Endodermal cell (in vitro differentiated cells): ENCODE measurements at regions not wholly inside any gene's neighbourhood (a gene's known extent, or its start where the extent isn't known, plus 50 kb on each side); places are given as distances from the start of the nearest gene placed in this dataset.

Source experiments
- DNase-seq: peaks from one replicate; pipeline ENCODE4 v3.0.0-alpha.2; 2017
- H3K27ac ChIP-seq: 2 replicates; pipeline ENCODE4 v1.5.1; 2013; ENCODE audit warnings: mild to moderate bottlenecking, low read depth, low read length, moderate library complexity
- H3K27me3 ChIP-seq: 2 replicates; pipeline ENCODE4 v1.6.1; 2013; ENCODE audit warnings: mild to moderate bottlenecking, low read length, moderate library complexity; ENCODE audit not compliant: insufficient read depth, control insufficient read depth, poor library complexity, severe bottlenecking
- H3K36me3 ChIP-seq: 2 replicates; pipeline ENCODE4 v1.7.0; 2013; ENCODE audit warnings: mild to moderate bottlenecking, low read length, moderate library complexity; ENCODE audit not compliant: control insufficient read depth, insufficient read depth
- H3K4me1 ChIP-seq: one replicate; pipeline ENCODE4 v1.7.0; 2013; ENCODE audit warnings: low read length; ENCODE audit not compliant: control insufficient read depth, insufficient read depth
- H3K4me3 ChIP-seq: 2 replicates; pipeline ENCODE4 v1.5.1; 2013; ENCODE audit warnings: mild to moderate bottlenecking, low read length, moderate library complexity
- H3K9ac ChIP-seq: 2 replicates; pipeline ENCODE4 v1.6.1; 2013; ENCODE audit warnings: mild to moderate bottlenecking, low read length, moderate library complexity; ENCODE audit not compliant: poor library complexity, severe bottlenecking; ENCODE audit errors: extremely low read depth
- H3K9me3 ChIP-seq: 2 replicates; pipeline ENCODE4 v1.6.1; 2013; ENCODE audit warnings: mild to moderate bottlenecking, low read length, moderate library complexity; ENCODE audit not compliant: control insufficient read depth
- H3K27ac Mint-ChIP-seq: 2 replicates; pipeline ENCODE4 v1.8.0; 2020; ENCODE audit warnings: mixed read lengths
- H3K27me3 Mint-ChIP-seq: 2 replicates; pipeline ENCODE4 v1.8.0; 2021; ENCODE audit warnings: mild to moderate bottlenecking, mixed read lengths; ENCODE audit not compliant: insufficient read depth
- H3K36me3 Mint-ChIP-seq: 2 replicates; pipeline ENCODE4 v1.8.0; 2020; ENCODE audit warnings: low read depth, mixed read lengths
- H3K4me1 Mint-ChIP-seq: 2 replicates; pipeline ENCODE4 v1.8.0; 2020; ENCODE audit warnings: mixed read lengths
- H3K4me3 Mint-ChIP-seq: 2 replicates; pipeline ENCODE4 v1.8.0; 2020; ENCODE audit warnings: mild to moderate bottlenecking, moderate library complexity, mixed read lengths
- H3K9me3 Mint-ChIP-seq: 2 replicates; pipeline ENCODE4 v1.8.0; 2020; ENCODE audit warnings: mild to moderate bottlenecking, mixed read lengths
- TF ChIP-seq, protein P1 (sequence below): fragments of 200-600 bp; sonication (generic); conservative IDR thresholded peaks from 2 replicates; pipeline ENCODE4 v1.5.0; 2021; ENCODE audit warnings: antibody characterized with exemption, mild to moderate bottlenecking

DNA sequence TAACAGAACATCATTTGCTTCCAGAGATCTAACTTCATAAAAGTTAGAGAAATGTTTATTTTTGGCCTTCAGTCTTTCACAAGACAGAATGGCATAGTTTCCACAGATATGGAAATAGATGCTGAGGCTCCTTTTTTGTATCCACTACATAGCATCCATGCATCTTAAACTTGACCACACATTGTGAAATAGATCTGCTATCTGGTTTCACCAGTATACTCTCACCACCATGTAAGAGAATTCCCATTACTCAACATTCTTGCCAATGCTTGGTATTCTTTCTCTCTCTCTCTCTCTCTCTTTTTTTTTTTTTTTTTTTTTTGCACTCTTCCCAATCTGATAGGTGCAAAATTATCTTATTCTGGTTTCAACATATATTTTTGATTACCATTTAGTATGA is 52.1 kb upstream of the PRMT6 start:
- H3K4me3 Mint-ChIP-seq, result no peak overlapping the region
- no peaks in the 10 kb centered on the region for H3K36me3 Mint-ChIP-seq
- Histone ChIP-seq H3K4me3 (no peak overlapping the region), H3K9me3 (no peaks in the 10 kb centered on the region), H3K27ac (no peak overlapping the region), H3K4me1 (no peaks in the 10 kb centered on the region), H3K9ac (no peak overlapping the region), H3K27me3 (no peaks in the 10 kb centered on the region), H3K36me3 (no peaks in the 10 kb centered on the region)
- TF ChIP-seq, protein P1, sequence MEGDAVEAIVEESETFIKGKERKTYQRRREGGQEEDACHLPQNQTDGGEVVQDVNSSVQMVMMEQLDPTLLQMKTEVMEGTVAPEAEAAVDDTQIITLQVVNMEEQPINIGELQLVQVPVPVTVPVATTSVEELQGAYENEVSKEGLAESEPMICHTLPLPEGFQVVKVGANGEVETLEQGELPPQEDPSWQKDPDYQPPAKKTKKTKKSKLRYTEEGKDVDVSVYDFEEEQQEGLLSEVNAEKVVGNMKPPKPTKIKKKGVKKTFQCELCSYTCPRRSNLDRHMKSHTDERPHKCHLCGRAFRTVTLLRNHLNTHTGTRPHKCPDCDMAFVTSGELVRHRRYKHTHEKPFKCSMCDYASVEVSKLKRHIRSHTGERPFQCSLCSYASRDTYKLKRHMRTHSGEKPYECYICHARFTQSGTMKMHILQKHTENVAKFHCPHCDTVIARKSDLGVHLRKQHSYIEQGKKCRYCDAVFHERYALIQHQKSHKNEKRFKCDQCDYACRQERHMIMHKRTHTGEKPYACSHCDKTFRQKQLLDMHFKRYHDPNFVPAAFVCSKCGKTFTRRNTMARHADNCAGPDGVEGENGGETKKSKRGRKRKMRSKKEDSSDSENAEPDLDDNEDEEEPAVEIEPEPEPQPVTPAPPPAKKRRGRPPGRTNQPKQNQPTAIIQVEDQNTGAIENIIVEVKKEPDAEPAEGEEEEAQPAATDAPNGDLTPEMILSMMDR, result no peak
- no peak overlapping the region for H3K27ac Mint-ChIP-seq
- no peaks in the 10 kb centered on the region for H3K4me1 Mint-ChIP-seq
- no peaks in the 10 kb centered on the region for H3K9me3 Mint-ChIP-seq
- no peaks in the 10 kb centered on the region for H3K27me3 Mint-ChIP-seq
- no peak for DNase-seq
